Upper lobe of left lung (tissue), 4 donors: ENCODE measurements at regions not wholly inside any gene's neighbourhood (a gene's known extent, or its start where the extent isn't known, plus 50 kb on each side); places are given as distances from the start of the nearest gene placed in this dataset.

Source experiments
- EP300 ChIP-seq, 4 donors: sonication (generic); formaldehyde crosslinking; IDR thresholded peaks; one replicate each; pipeline ENCODE4 v1.5.1; 2017; ENCODE audit warnings: antibody characterized with exemption in 4 of 4, control low read depth in 2 of 4
- POLR2A ChIP-seq, 4 donors: fragments of 450-650 bp; IDR thresholded peaks; one replicate each; pipeline ENCODE4 v1.5.1; 2016 to 2017; ENCODE audit warnings: antibody characterized with exemption in 4 of 4, mild to moderate bottlenecking in 2 of 4
- POLR2AphosphoS5 ChIP-seq, 2 donors: sonication (generic); formaldehyde crosslinking; IDR thresholded peaks; one replicate each; pipeline ENCODE4 v1.5.1; 2017; ENCODE audit warnings: antibody characterized with exemption in 2 of 2
- TF ChIP-seq, protein P1 (sequence below), 6 experiments: fragments of 450-650 bp in 4 of 6; fragments of 200-600 bp in 2 of 6; sonication (generic) in 2 of 6; IDR thresholded peaks; one replicate each; pipeline ENCODE4 v1.5.1; 2016 to 2019; ENCODE audit warnings: antibody characterized with exemption in 6 of 6

DNA sequence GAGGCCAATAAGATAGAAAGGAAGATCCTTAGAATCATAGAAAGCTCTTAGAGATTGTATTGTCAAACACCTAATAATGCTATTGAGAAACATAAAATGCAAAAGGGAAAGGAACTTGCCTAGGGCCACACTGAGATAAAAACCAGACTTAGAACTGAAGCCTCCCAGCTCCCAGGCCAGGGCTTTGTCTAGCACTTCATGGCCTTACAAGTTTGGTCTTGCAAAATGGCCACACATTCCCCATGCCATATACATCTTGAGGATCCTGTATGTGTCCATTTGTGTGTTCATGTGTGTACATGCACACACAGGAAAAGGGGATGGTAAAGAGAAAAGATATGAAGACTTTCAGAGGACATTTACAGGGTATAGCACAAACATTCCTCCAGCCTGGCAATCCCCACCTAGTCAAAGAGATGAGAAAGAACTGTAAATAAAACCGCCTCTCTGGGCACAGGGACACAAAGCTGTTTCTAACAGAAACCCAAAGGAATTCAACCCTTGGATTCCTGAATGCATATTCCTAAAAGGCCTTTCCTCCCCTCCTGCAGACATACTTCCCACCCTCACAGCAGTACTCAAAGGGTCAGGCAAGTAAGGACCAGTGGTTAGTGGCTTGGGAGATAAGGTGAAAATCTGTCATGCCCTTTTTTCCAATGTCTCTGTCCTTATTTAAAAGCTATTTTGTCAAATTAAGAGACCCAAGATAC lies 99.7 kb upstream of the KLHL29 start:
- TF ChIP-seq POLR2A (IDR thresholded peaks at IDR 0.05) (no peak), EP300 (IDR thresholded peaks at IDR 0.05) (no peak), POLR2AphosphoS5 (IDR thresholded peaks at IDR 0.05) (no peak)
- TF ChIP-seq, protein P1, sequence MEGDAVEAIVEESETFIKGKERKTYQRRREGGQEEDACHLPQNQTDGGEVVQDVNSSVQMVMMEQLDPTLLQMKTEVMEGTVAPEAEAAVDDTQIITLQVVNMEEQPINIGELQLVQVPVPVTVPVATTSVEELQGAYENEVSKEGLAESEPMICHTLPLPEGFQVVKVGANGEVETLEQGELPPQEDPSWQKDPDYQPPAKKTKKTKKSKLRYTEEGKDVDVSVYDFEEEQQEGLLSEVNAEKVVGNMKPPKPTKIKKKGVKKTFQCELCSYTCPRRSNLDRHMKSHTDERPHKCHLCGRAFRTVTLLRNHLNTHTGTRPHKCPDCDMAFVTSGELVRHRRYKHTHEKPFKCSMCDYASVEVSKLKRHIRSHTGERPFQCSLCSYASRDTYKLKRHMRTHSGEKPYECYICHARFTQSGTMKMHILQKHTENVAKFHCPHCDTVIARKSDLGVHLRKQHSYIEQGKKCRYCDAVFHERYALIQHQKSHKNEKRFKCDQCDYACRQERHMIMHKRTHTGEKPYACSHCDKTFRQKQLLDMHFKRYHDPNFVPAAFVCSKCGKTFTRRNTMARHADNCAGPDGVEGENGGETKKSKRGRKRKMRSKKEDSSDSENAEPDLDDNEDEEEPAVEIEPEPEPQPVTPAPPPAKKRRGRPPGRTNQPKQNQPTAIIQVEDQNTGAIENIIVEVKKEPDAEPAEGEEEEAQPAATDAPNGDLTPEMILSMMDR (IDR thresholded peaks at IDR 0.05) = no peak
